ENCODE measurements at regions not wholly inside any gene's neighbourhood (a gene's known extent, or its start where the extent isn't known, plus 50 kb on each side); places are given as distances from the start of the nearest gene placed in this dataset.

GRCh38 chr11:81870066-81870412 is 863.6 kb downstream of the FAM181B start (continued):
- TF ChIP-seq, protein P1, sequence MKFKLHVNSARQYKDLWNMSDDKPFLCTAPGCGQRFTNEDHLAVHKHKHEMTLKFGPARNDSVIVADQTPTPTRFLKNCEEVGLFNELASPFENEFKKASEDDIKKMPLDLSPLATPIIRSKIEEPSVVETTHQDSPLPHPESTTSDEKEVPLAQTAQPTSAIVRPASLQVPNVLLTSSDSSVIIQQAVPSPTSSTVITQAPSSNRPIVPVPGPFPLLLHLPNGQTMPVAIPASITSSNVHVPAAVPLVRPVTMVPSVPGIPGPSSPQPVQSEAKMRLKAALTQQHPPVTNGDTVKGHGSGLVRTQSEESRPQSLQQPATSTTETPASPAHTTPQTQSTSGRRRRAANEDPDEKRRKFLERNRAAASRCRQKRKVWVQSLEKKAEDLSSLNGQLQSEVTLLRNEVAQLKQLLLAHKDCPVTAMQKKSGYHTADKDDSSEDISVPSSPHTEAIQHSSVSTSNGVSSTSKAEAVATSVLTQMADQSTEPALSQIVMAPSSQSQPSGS (IDR thresholded peaks at IDR 0.05; ENCODE audit: low read length): no peak
- TF ChIP-seq, protein P2, sequence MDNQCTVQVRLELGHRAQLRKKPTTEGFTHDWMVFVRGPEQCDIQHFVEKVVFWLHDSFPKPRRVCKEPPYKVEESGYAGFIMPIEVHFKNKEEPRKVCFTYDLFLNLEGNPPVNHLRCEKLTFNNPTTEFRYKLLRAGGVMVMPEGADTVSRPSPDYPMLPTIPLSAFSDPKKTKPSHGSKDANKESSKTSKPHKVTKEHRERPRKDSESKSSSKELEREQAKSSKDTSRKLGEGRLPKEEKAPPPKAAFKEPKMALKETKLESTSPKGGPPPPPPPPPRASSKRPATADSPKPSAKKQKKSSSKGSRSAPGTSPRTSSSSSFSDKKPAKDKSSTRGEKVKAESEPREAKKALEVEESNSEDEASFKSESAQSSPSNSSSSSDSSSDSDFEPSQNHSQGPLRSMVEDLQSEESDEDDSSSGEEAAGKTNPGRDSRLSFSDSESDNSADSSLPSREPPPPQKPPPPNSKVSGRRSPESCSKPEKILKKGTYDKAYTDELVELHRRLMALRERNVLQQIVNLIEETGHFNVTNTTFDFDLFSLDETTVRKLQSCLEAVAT (IDR thresholded peaks at IDR 0.05): peak; percentile 9; the same call in 1 of the 2 replicates
- TF ChIP-seq NR2F1 (conservative IDR thresholded peaks at IDR 0.05) (0 out of 2 replicates have a peak, but pooled peaks have one; percentile 7), PAX5 (IDR thresholded peaks at IDR 0.05; ENCODE audit: borderline replicate concordance, low read depth, low read length) (peak; percentile 82), TAF1 (IDR thresholded peaks at IDR 0.05; ENCODE audit: borderline replicate concordance, low read depth, low read length) (no peak)

DNA sequence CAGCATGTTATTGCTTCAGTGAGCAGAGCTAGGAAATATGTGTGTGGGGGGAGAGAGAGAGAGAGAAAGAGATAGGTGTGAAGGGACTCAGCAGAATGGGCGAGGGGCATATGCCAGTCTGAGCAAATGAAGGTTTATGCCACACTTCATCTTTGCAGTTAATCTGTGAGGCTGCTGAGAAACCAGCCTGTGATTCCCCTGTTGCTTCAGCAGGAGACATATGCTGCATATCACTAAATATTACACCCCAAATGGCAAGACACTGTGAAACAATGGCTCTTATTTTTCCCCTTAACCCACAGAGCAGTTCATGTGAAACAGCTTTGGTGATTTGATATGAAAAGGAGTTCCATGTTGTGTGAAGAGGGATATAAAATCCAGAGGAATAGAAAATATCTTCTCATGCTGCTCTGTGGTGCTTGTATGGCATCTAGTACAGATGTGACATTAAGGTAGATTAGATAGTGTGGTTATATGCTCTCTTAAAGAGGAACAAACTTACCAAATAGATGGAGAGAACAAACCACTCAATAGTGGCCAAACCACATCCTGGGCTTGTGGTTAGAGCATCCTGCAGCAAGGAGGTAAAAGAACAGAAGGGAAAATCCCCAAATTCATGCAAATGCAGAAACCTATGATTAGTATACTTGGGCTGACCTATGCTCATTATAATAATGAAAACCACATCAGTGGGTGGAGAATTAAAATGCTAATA is 864.2 kb downstream of the FAM181B start:
- Histone ChIP-seq H3K4me2 (ENCODE audit: control insufficient read depth, insufficient read depth) (peak overlapping the region; percentile 80), H3K27ac (ENCODE audit: control insufficient read depth, insufficient read depth) (peak overlapping the region; percentile 41; the same call in 1 of the 2 replicates)
- RAD21 ChIA-PET (ENCODE audit: unreplicated experiment): interaction anchor here (1.2 kb wide), 1 partner anchor 21 kb away, joined by 3 read pairs; no protein-coding TSS in a partner anchor
- TF ChIP-seq ETV6 (conservative IDR thresholded peaks at IDR 0.05 in 1 of 2, IDR thresholded peaks at IDR 0.05 in 1 of 2; ENCODE audit: borderline replicate concordance in 1 of 2, low read depth in 1 of 2): peak in 1 of 2 experiments; percentile 80; a peak in 2 of 4 replicates
- no peak for TF ChIP-seq ZNF622 (IDR thresholded peaks at IDR 0.05)
- no peak for TF ChIP-seq RBBP5 (conservative IDR thresholded peaks at IDR 0.05)
- no peak for TF ChIP-seq SPI1 (IDR thresholded peaks at IDR 0.05; ENCODE audit: borderline replicate concordance, insufficient read depth, low read depth, low read length)
- TF ChIP-seq TARDBP (IDR thresholded peaks at IDR 0.05; ENCODE audit: borderline replicate concordance): no peak
- no peak for TF ChIP-seq JUND (IDR thresholded peaks at IDR 0.05; ENCODE audit: low read depth, low read length)
- TF ChIP-seq POLR2AphosphoS5 (IDR thresholded peaks at IDR 0.05; ENCODE audit: low read length): no peak
- TF ChIP-seq SIX5 (IDR thresholded peaks at IDR 0.05; ENCODE audit: low read depth, low read length, severe bottlenecking): no peak
- no peak for TF ChIP-seq CEBPB (IDR thresholded peaks at IDR 0.05; ENCODE audit: borderline replicate concordance in 1 of 2, low read depth in 2 of 2, low read length in 2 of 2)
- no peak for TF ChIP-seq ZZZ3 (IDR thresholded peaks at IDR 0.05; ENCODE audit: control insufficient read depth, insufficient read length, low read depth)
- peak; percentile 79; the same call in 1 of the 2 replicates for TF ChIP-seq RCOR1 (conservative IDR thresholded peaks at IDR 0.05; ENCODE audit: low read depth, low read length)
- 0 out of 2 replicates have a peak, but pooled peaks have one; percentile 73 for TF ChIP-seq NBN (IDR thresholded peaks at IDR 0.05)
- no peak for TF ChIP-seq FOS (IDR thresholded peaks at IDR 0.05; ENCODE audit: borderline replicate concordance, extremely low read depth, insufficient read length)
- TF ChIP-seq HDAC2 (IDR thresholded peaks at IDR 0.05): no peak
- peak; percentile 59; the same call in 1 of the 2 replicates for TF ChIP-seq CREM (IDR thresholded peaks at IDR 0.05; ENCODE audit: low read depth)

More for the DNA sequence above, 864.2 kb downstream of the FAM181B start:
- Histone ChIP-seq H3K9me3 (replicated peaks; ENCODE audit: control insufficient read depth, insufficient read depth, low read length) (peaks cover 6% of the 10 kb centered on the region), H4K20me1 (ENCODE audit: control insufficient read depth, insufficient read depth) (no peaks in the 10 kb centered on the region), H3K4me1 (ENCODE audit: control insufficient read depth, insufficient read depth, low read length) (peaks cover 14% of the 10 kb centered on the region; the same call in 1 of the 2 replicates), H2AFZ (ENCODE audit: control insufficient read depth, low read depth, low read length) (peak overlapping the region; percentile 47; the same call in 1 of the 2 replicates), H3K79me2 (ENCODE audit: control insufficient read depth, insufficient read depth, low read length) (no peaks in the 10 kb centered on the region), H3K27me3 (replicated peaks in 1 of 2; ENCODE audit: control insufficient read depth in 2 of 2, insufficient read depth in 2 of 2, low read length in 1 of 2) (no peaks in the 10 kb centered on the region), H3K36me3 (ENCODE audit: control insufficient read depth in 2 of 2, insufficient read depth in 2 of 2, low read length in 1 of 2) (no peaks in the 10 kb centered on the region), H3K4me3 (no peak overlapping the region; the same call in 1 of the 2 replicates), H3K9ac (ENCODE audit: control insufficient read depth, insufficient read depth, low read length) (no peak overlapping the region)
- intact Hi-C loops (cut with micrococcal nuclease; ENCODE audit: unreplicated experiment): no loop called here
- POLR2A ChIA-PET: no interaction called here
- SMC1A ChIA-PET (ENCODE audit: uncharacterized antibody, unreplicated experiment): no interaction called here
- peak; percentile 99 for DNase-seq (ENCODE audit: low read depth, low spot score)
- no TSS peak for BruUV-seq (replicated peaks)
- FAIRE-seq: peak; percentile 96
- in situ Hi-C loops (cut with MboI): no loop called here
- 11% methylated on average over 1 of the region's 1 CpG for WGBS (ENCODE audit: insufficient coverage, insufficient replicate concordance, low lambda C conversion rate, missing lambda C conversion rate)
- peak; percentile 98 for ATAC-seq
- CTCF ChIA-PET: interaction anchor here (1.1 kb wide), 1 partner anchor 10 kb away, joined by 3 read pairs; no protein-coding TSS in a partner anchor
